Right atrium auricular region (tissue), 2 donors: ENCODE measurements at regions not wholly inside any gene's neighbourhood (a gene's known extent, or its start where the extent isn't known, plus 50 kb on each side); places are given as distances from the start of the nearest gene placed in this dataset.

Source experiments
- DNase-seq: peaks from one replicate; pipeline ENCODE4 v3.0.0-alpha.2; 2019; ENCODE audit warnings: low spot score
- H3K27ac ChIP-seq, 2 donors: fragments of 200-600 bp; sonication (generic); 1 replicate in 1 of 2; 2 replicates in 1 of 2; pipeline ENCODE4 v1.5.1; 2016 to 2019
- H3K27me3 ChIP-seq, 2 donors: fragments of 200-600 bp; sonication (generic); one replicate each; pipeline versions ENCODE4 v1.5.1 to v1.6.0; 2017 to 2019
- H3K36me3 ChIP-seq: fragments of 200-600 bp; sonication (generic); one replicate; pipeline ENCODE4 v1.5.1; 2016
- H3K4me1 ChIP-seq, 2 donors: fragments of 200-600 bp; sonication (generic); one replicate each; pipeline versions ENCODE4 v1.5.1 to v1.6.0; 2017 to 2019
- H3K4me3 ChIP-seq, 2 donors: fragments of 200-600 bp; sonication (generic); 1 replicate in 1 of 2; 2 replicates in 1 of 2; pipeline ENCODE4 v1.5.1; 2017 to 2019; ENCODE audit warnings: mild to moderate bottlenecking in 1 of 2, moderate library complexity in 1 of 2
- H3K9me3 ChIP-seq, 2 donors: fragments of 200-600 bp; sonication (generic); one replicate each; pipeline ENCODE4 v1.5.1; 2019
- TF ChIP-seq, protein P1 (sequence below), 2 donors: fragments of 200-600 bp; sonication (generic); IDR thresholded peaks; one replicate each; pipeline ENCODE4 v1.5.1; 2019; ENCODE audit warnings: antibody characterized with exemption in 2 of 2

DNA sequence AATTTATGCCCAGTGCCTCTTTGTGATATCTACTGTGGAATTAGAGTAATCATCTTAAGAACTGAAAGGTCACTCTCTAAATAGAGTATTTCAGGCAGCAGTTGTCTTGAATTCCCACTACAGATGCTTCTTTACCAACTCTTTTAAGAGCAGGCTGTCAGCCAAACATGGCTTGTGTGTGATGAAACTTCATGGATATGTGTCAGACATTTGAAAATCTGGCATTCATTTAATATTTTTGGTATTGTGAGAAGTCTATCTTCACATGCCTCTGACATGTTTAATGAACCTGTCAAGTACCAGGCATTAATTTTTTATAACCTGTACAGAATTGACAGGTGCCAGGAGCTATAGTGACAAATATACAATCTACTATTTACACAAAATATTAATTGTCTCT is 318.6 kb downstream of the CDH9 start:
- H3K36me3 ChIP-seq = no peaks in the 10 kb centered on the region
- H3K27ac ChIP-seq = no peak overlapping the region
- no peak for DNase-seq
- H3K27me3 ChIP-seq = no peaks in the 10 kb centered on the region
- no peak overlapping the region for H3K4me3 ChIP-seq
- no peaks in the 10 kb centered on the region for H3K9me3 ChIP-seq
- H3K4me1 ChIP-seq = no peaks in the 10 kb centered on the region
- TF ChIP-seq, protein P1, sequence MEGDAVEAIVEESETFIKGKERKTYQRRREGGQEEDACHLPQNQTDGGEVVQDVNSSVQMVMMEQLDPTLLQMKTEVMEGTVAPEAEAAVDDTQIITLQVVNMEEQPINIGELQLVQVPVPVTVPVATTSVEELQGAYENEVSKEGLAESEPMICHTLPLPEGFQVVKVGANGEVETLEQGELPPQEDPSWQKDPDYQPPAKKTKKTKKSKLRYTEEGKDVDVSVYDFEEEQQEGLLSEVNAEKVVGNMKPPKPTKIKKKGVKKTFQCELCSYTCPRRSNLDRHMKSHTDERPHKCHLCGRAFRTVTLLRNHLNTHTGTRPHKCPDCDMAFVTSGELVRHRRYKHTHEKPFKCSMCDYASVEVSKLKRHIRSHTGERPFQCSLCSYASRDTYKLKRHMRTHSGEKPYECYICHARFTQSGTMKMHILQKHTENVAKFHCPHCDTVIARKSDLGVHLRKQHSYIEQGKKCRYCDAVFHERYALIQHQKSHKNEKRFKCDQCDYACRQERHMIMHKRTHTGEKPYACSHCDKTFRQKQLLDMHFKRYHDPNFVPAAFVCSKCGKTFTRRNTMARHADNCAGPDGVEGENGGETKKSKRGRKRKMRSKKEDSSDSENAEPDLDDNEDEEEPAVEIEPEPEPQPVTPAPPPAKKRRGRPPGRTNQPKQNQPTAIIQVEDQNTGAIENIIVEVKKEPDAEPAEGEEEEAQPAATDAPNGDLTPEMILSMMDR (IDR thresholded peaks at IDR 0.05) = no peak

GRCh38 chr5:26700759-26701384 is 337.5 kb downstream of the CDH9 start:
- H3K27me3 ChIP-seq = no peaks in the 10 kb centered on the region
- DNase-seq = no peak
- no peak overlapping the region for H3K27ac ChIP-seq
- H3K4me3 ChIP-seq = no peak overlapping the region
- TF ChIP-seq, protein P1 (IDR thresholded peaks at IDR 0.05) = no peak
- no peaks in the 10 kb centered on the region for H3K9me3 ChIP-seq
- H3K36me3 ChIP-seq = no peaks in the 10 kb centered on the region
- no peaks in the 10 kb centered on the region for H3K4me1 ChIP-seq

DNA sequence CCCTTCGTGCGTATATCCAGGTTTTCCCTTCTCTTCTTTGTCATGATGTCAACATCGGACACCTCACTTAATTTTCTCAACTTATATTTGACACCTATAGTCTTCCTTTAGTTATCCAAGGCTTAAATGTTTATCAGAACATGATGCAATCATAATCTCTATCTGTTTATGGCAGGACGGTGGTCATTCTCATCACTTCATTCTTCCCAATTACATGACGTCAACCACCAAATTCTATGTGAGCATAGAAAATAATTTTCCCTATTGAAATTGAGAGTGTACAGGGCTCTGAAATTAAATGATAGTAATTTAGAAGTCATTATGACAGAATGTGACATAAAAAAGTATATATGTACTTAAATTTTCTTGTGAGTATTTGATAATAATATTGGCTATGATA is 345.4 kb downstream of the CDH9 start:
- Histone ChIP-seq H3K4me3 (no peak overlapping the region), H3K27me3 (no peaks in the 10 kb centered on the region), H3K27ac (no peak overlapping the region), H3K36me3 (no peaks in the 10 kb centered on the region), H3K4me1 (no peaks in the 10 kb centered on the region), H3K9me3 (no peaks in the 10 kb centered on the region)
- no peak for DNase-seq
- TF ChIP-seq, protein P1 (IDR thresholded peaks at IDR 0.05) = no peak

- TF ChIP-seq, protein P1 (IDR thresholded peaks at IDR 0.05) = no peak
- no peaks in the 10 kb centered on the region for H3K27me3 ChIP-seq
These were observed 346.9 kb downstream of the CDH9 start for GRCh38 chr5:26691486-26691885.

DNA sequence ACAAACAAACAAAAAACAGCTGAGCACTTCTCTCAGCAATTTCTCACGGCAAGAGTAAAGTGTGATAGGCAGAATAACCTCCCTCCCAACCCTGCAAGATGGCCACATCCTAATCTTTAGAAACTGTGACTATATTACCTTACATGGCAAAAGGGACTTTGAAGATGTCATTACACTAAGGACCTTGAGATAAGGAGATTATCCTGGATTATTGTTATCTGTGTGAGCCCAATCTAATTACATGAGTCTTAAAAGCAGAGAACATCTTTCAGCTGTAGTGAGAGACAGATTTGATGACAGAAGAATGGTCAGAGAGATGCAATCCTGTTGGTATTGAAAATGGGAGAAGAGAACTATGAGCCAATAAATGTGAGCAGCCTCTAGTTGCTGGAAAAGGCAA is 347.9 kb downstream of the CDH9 start:
- H3K4me3 ChIP-seq = no peak overlapping the region
- TF ChIP-seq, protein P1 (IDR thresholded peaks at IDR 0.05) = no peak
- H3K9me3 ChIP-seq = no peaks in the 10 kb centered on the region
- no peaks in the 10 kb centered on the region for H3K4me1 ChIP-seq
- H3K27ac ChIP-seq = no peak overlapping the region
- DNase-seq = no peak
- no peaks in the 10 kb centered on the region for H3K27me3 ChIP-seq
- no peaks in the 10 kb centered on the region for H3K36me3 ChIP-seq

More at GRCh38 chr5:26691486-26691885, 346.9 kb downstream of the CDH9 start:
- Histone ChIP-seq H3K27ac (no peak overlapping the region), H3K4me1 (no peaks in the 10 kb centered on the region), H3K9me3 (no peaks in the 10 kb centered on the region), H3K4me3 (no peak overlapping the region), H3K36me3 (no peaks in the 10 kb centered on the region)
- DNase-seq = no peak

- TF ChIP-seq, protein P1 (IDR thresholded peaks at IDR 0.05) = no peak
- DNase-seq = no peak
- Histone ChIP-seq H3K27me3 (no peaks in the 10 kb centered on the region), H3K36me3 (no peaks in the 10 kb centered on the region), H3K4me1 (no peaks in the 10 kb centered on the region), H3K4me3 (no peak overlapping the region), H3K9me3 (no peaks in the 10 kb centered on the region), H3K27ac (no peak overlapping the region)
These were observed 356.5 kb downstream of the CDH9 start for GRCh38 chr5:26681861-26682260.
